Activated CD8-positive, alpha-beta memory T cell treated with anti-CD3 and anti-CD28 coated beads, Interleukin-2, amount 10 ng/mL, durations not matched to agents 7 days and 5 days (primary cell): ENCODE measurements at regions not wholly inside any gene's neighbourhood (a gene's known extent, or its start where the extent isn't known, plus 50 kb on each side); places are given as distances from the start of the nearest gene placed in this dataset.

Source experiments
- ATAC-seq: fragments of 150-1000 bp; cut with Tn5 transposase; one replicate; pipeline ENCODE4 v1.10.0; 2021; ENCODE audit warnings: moderate library complexity
- CTCF ChIA-PET: fragments of 350-600 bp; sonication (Branson Sonifier 250); formaldehyde crosslinking; loops from one replicate; lab custom pipeline; 2021; ENCODE audit warnings: antibody characterized with exemption; lab: Charles Lee
- DNase-seq: peaks from one replicate; pipeline ENCODE4 v3.0.0-alpha.2; 2020
- H3K27ac Mint-ChIP-seq: one replicate; pipeline ENCODE4 v1.8.0; 2021; ENCODE audit warnings: mild to moderate bottlenecking, mixed read lengths
- H3K27me3 Mint-ChIP-seq: one replicate; pipeline ENCODE4 v1.8.0; 2021; ENCODE audit warnings: mixed read lengths
- H3K36me3 Mint-ChIP-seq: one replicate; pipeline ENCODE4 v1.8.0; 2021; ENCODE audit warnings: mild to moderate bottlenecking, mixed read lengths
- H3K4me1 Mint-ChIP-seq: one replicate; pipeline ENCODE4 v1.8.0; 2021; ENCODE audit warnings: mixed read lengths
- H3K4me3 Mint-ChIP-seq: one replicate; pipeline ENCODE4 v1.8.0; 2021; ENCODE audit warnings: mild to moderate bottlenecking, moderate library complexity, mixed read lengths
- H3K9me3 Mint-ChIP-seq: one replicate; pipeline ENCODE4 v1.8.0; 2022; ENCODE audit warnings: low read depth, mixed read lengths

- no peak overlapping the region for H3K27ac Mint-ChIP-seq
- ATAC-seq = no peak
- H3K4me3 Mint-ChIP-seq = no peak overlapping the region
- DNase-seq = no peak
- H3K36me3 Mint-ChIP-seq = peaks cover 12% of the 10 kb centered on the region
- CTCF ChIA-PET = no interaction called here
- no peaks in the 10 kb centered on the region for H3K4me1 Mint-ChIP-seq
- H3K9me3 Mint-ChIP-seq = peaks cover 15% of the 10 kb centered on the region
- H3K27me3 Mint-ChIP-seq = peaks cover 19% of the 10 kb centered on the region
These were observed 95.4 kb upstream of the KLF14 start for GRCh38 chr7:130829415-130829814.

GRCh38 chr7:130831322-130831721 is 97.3 kb upstream of the KLF14 start:
- peaks cover 7% of the 10 kb centered on the region for H3K36me3 Mint-ChIP-seq
- DNase-seq = no peak
- no peaks in the 10 kb centered on the region for H3K4me1 Mint-ChIP-seq
- peaks cover 30% of the 10 kb centered on the region for H3K27me3 Mint-ChIP-seq
- CTCF ChIA-PET = interaction anchor here (0.6 to 3.4 kb wide), 9 partner anchors 9 to 849 kb away, joined by 3 to 18 read pairs (median 3); partner anchors contain the start of gene KLHDC10
- H3K9me3 Mint-ChIP-seq = peaks cover 11% of the 10 kb centered on the region
- H3K27ac Mint-ChIP-seq = no peak overlapping the region
- ATAC-seq = no peak
- no peak overlapping the region for H3K4me3 Mint-ChIP-seq

GRCh38 chr7:130831817-130832481 is 97.9 kb upstream of the KLF14 start:
- Mint-ChIP-seq H3K4me3 (no peak overlapping the region), H3K9me3 (peaks cover 7% of the 10 kb centered on the region), H3K27ac (no peak overlapping the region), H3K36me3 (peaks cover 4% of the 10 kb centered on the region), H3K27me3 (peaks cover 27% of the 10 kb centered on the region), H3K4me1 (no peaks in the 10 kb centered on the region)
- DNase-seq = no peak
- no peak for ATAC-seq
- CTCF ChIA-PET = interaction anchor here (0.7 to 3.4 kb wide), 12 partner anchors 9 to 760 kb away, joined by 3 to 18 read pairs (median 3); partner anchors contain the start of genes KLHDC10 and TMEM209

- Mint-ChIP-seq H3K27ac (no peak overlapping the region), H3K36me3 (no peaks in the 10 kb centered on the region), H3K4me1 (peaks cover 25% of the 10 kb centered on the region), H3K9me3 (no peaks in the 10 kb centered on the region), H3K4me3 (no peak overlapping the region), H3K27me3 (peaks cover 29% of the 10 kb centered on the region)
- CTCF ChIA-PET = no interaction called here
- DNase-seq = no peak
- peak; percentile 65 for ATAC-seq
These were observed 104.7 kb upstream of the KLF14 start for GRCh38 chr7:130838738-130839137.

GRCh38 chr7:130840599-130840998 is 106.6 kb upstream of the KLF14 start:
- Mint-ChIP-seq H3K36me3 (no peaks in the 10 kb centered on the region), H3K4me3 (no peak overlapping the region), H3K27me3 (peaks cover 24% of the 10 kb centered on the region), H3K9me3 (no peaks in the 10 kb centered on the region), H3K4me1 (peaks cover 25% of the 10 kb centered on the region), H3K27ac (no peak overlapping the region)
- ATAC-seq (no peak), DNase-seq (no peak)
- CTCF ChIA-PET = interaction anchor here (0.6 to 2.7 kb wide), 2 partner anchors 9 to 24 kb away, joined by 4 to 10 read pairs; no protein-coding TSS in a partner anchor

GRCh38 chr7:130841416-130841815 is 107.4 kb upstream of the KLF14 start:
- ATAC-seq = no peak
- DNase-seq = no peak
- CTCF ChIA-PET = interaction anchor here (0.6 to 2.7 kb wide), 2 partner anchors 10 to 84 kb away, joined by 3 to 10 read pairs; no protein-coding TSS in a partner anchor
- H3K9me3 Mint-ChIP-seq = no peaks in the 10 kb centered on the region
- H3K27me3 Mint-ChIP-seq = peaks cover 18% of the 10 kb centered on the region
- H3K27ac Mint-ChIP-seq = no peak overlapping the region
- H3K36me3 Mint-ChIP-seq = no peaks in the 10 kb centered on the region
- H3K4me3 Mint-ChIP-seq = no peak overlapping the region
- H3K4me1 Mint-ChIP-seq = peaks cover 25% of the 10 kb centered on the region

GRCh38 chr7:130843703-130844102 is 109.7 kb upstream of the KLF14 start:
- H3K4me1 Mint-ChIP-seq = peaks cover 21% of the 10 kb centered on the region
- DNase-seq (no peak), ATAC-seq (no peak)
- CTCF ChIA-PET = interaction anchor here (1.0 kb wide), 1 partner anchor 12 kb away, joined by 4 read pairs; no protein-coding TSS in a partner anchor
- H3K36me3 Mint-ChIP-seq = no peaks in the 10 kb centered on the region
- H3K27ac Mint-ChIP-seq = no peak overlapping the region
- H3K4me3 Mint-ChIP-seq = no peak overlapping the region
- H3K9me3 Mint-ChIP-seq = no peaks in the 10 kb centered on the region
- peaks cover 15% of the 10 kb centered on the region for H3K27me3 Mint-ChIP-seq

GRCh38 chr7:130844811-130845580 is 111.0 kb upstream of the KLF14 start:
- no peak for ATAC-seq

GRCh38 chr7:130845581-130846085 is 111.6 kb upstream of the KLF14 start:
- ATAC-seq (no peak), DNase-seq (no peak)
- Mint-ChIP-seq H3K27ac (no peak overlapping the region), H3K9me3 (no peaks in the 10 kb centered on the region), H3K36me3 (no peaks in the 10 kb centered on the region), H3K4me3 (no peak overlapping the region), H3K27me3 (peaks cover 10% of the 10 kb centered on the region), H3K4me1 (peaks cover 8% of the 10 kb centered on the region)
- CTCF ChIA-PET = interaction anchor here (0.9 to 1.1 kb wide), 2 partner anchors 14 to 88 kb away, joined by 3 to 4 read pairs; no protein-coding TSS in a partner anchor

More at GRCh38 chr7:130844811-130845580, 111.0 kb upstream of the KLF14 start:
- no peak overlapping the region for H3K4me3 Mint-ChIP-seq
- no peaks in the 10 kb centered on the region for H3K36me3 Mint-ChIP-seq
- H3K4me1 Mint-ChIP-seq = peaks cover 14% of the 10 kb centered on the region
- no peak for DNase-seq
- CTCF ChIA-PET = interaction anchor here (0.9 to 1.1 kb wide), 3 partner anchors 13 to 87 kb away, joined by 3 to 4 read pairs (median 4); no protein-coding TSS in a partner anchor
- H3K27me3 Mint-ChIP-seq = peaks cover 15% of the 10 kb centered on the region
- no peaks in the 10 kb centered on the region for H3K9me3 Mint-ChIP-seq
- H3K27ac Mint-ChIP-seq = no peak overlapping the region

GRCh38 chr7:130849604-130850003 is 115.6 kb upstream of the KLF14 start:
- ATAC-seq = no peak
- H3K27ac Mint-ChIP-seq = no peak overlapping the region

GRCh38 chr7:130850956-130851355 is 116.9 kb upstream of the KLF14 start:
- no peaks in the 10 kb centered on the region for H3K4me1 Mint-ChIP-seq
- no peak overlapping the region for H3K4me3 Mint-ChIP-seq
- DNase-seq (no peak), ATAC-seq (no peak)
- no peaks in the 10 kb centered on the region for H3K27me3 Mint-ChIP-seq
- CTCF ChIA-PET = no interaction called here
- peaks cover 19% of the 10 kb centered on the region for H3K36me3 Mint-ChIP-seq
- no peaks in the 10 kb centered on the region for H3K9me3 Mint-ChIP-seq
- no peak overlapping the region for H3K27ac Mint-ChIP-seq

More at GRCh38 chr7:130849604-130850003, 115.6 kb upstream of the KLF14 start:
- H3K36me3 Mint-ChIP-seq = peaks cover 6% of the 10 kb centered on the region
- no peaks in the 10 kb centered on the region for H3K4me1 Mint-ChIP-seq
- peaks cover 5% of the 10 kb centered on the region for H3K27me3 Mint-ChIP-seq
- DNase-seq = no peak
- no peak overlapping the region for H3K4me3 Mint-ChIP-seq
- no peaks in the 10 kb centered on the region for H3K9me3 Mint-ChIP-seq
- CTCF ChIA-PET = no interaction called here

GRCh38 chr7:130852867-130853266 is 118.9 kb upstream of the KLF14 start:
- H3K27ac Mint-ChIP-seq = no peak overlapping the region
- no peaks in the 10 kb centered on the region for H3K4me1 Mint-ChIP-seq
- CTCF ChIA-PET = interaction anchor here (1.2 kb wide), 1 partner anchor 21 kb away, joined by 3 read pairs; no protein-coding TSS in a partner anchor
- no peak for DNase-seq
- peaks cover 15% of the 10 kb centered on the region for H3K9me3 Mint-ChIP-seq
- H3K27me3 Mint-ChIP-seq = no peaks in the 10 kb centered on the region
- H3K4me3 Mint-ChIP-seq = no peak overlapping the region
- peaks cover 38% of the 10 kb centered on the region for H3K36me3 Mint-ChIP-seq
- no peak for ATAC-seq
